EL (cell line): ENCODE measurements at regions not wholly inside any gene's neighbourhood (a gene's known extent, or its start where the extent isn't known, plus 50 kb on each side); places are given as distances from the start of the nearest gene placed in this dataset.
A peak's percentile ranks its signal among the peaks of the same experiment; 100 is the strongest.
"Not testable (repeated sequence)": the region's sequence is repeated elsewhere in the genome, so short reads cannot be mapped to it uniquely, and the experiment has no call there.

ENCODE experiments used
- DNase-seq: peaks from one replicate; pipeline ENCODE4 v3.0.0-alpha.2; 2016

GRCh38 chr1:101428562-101428961 is 191.7 kb downstream of the S1PR1 start:
- no peak for DNase-seq

- no peak for DNase-seq
Measured at GRCh38 chr1:101431956-101432510, 195.2 kb downstream of the S1PR1 start.

- DNase-seq: no peak
Measured at GRCh38 chr1:101435831-101436511, 199.2 kb downstream of the S1PR1 start.

- no peak for DNase-seq
Measured at GRCh38 chr1:101437800-101438199, 201.0 kb downstream of the S1PR1 start.

- peak; percentile 2 for DNase-seq
Measured at GRCh38 chr1:101438359-101438758, 201.5 kb downstream of the S1PR1 start.

GRCh38 chr1:101440485-101440884 is 203.7 kb downstream of the S1PR1 start:
- no peak for DNase-seq

GRCh38 chr1:101444381-101444780 is 207.6 kb downstream of the S1PR1 start:
- no peak for DNase-seq

- DNase-seq: no peak
Measured at GRCh38 chr1:101444873-101445618, 208.2 kb downstream of the S1PR1 start.

GRCh38 chr1:101448018-101448417 is 211.2 kb downstream of the S1PR1 start:
- no peak for DNase-seq

GRCh38 chr1:101450691-101451090 is 213.9 kb downstream of the S1PR1 start:
- DNase-seq: not testable (repeated sequence)

- DNase-seq: no peak
Measured at GRCh38 chr1:101451888-101452287, 215.1 kb downstream of the S1PR1 start.

- no peak for DNase-seq
Measured at GRCh38 chr1:101452825-101453224, 216.0 kb downstream of the S1PR1 start.

- DNase-seq: no peak
Measured at GRCh38 chr1:101453844-101454243, 217.0 kb downstream of the S1PR1 start.

- DNase-seq: no peak
Measured at GRCh38 chr1:101455166-101455565, 218.3 kb downstream of the S1PR1 start.

- no peak for DNase-seq
Measured at GRCh38 chr1:101460739-101461138, 223.9 kb downstream of the S1PR1 start.

GRCh38 chr1:101463195-101463594 is 226.4 kb downstream of the S1PR1 start:
- peak; percentile 22 for DNase-seq

GRCh38 chr1:101465941-101466340 is 229.1 kb downstream of the S1PR1 start:
- DNase-seq: no peak

- peak; percentile 17 for DNase-seq
Measured at GRCh38 chr1:101474039-101474665, 237.3 kb downstream of the S1PR1 start.

- DNase-seq: no peak
Measured at GRCh38 chr1:101476541-101476940, 239.7 kb downstream of the S1PR1 start.

GRCh38 chr1:101479945-101480344 is 243.1 kb downstream of the S1PR1 start:
- DNase-seq: no peak

- DNase-seq: no peak
Measured at GRCh38 chr1:101482306-101482705, 245.5 kb downstream of the S1PR1 start.

- no peak for DNase-seq
Measured at GRCh38 chr1:101483982-101484688, 247.3 kb downstream of the S1PR1 start.
